IMR-90 (cell line): ENCODE measurements at regions not wholly inside any gene's neighbourhood (a gene's known extent, or its start where the extent isn't known, plus 50 kb on each side); places are given as distances from the start of the nearest gene placed in this dataset.

Experiments used
- ATAC-seq: fragments of 200-7000 bp; cut with Tn5 transposase; 2 replicates; pipeline ENCODE4 v1.9.1; 2020; ENCODE audit warnings: low read depth, mild to moderate bottlenecking, moderate library complexity
- BruUV-seq: library from RNA; stranded (reverse); fragments of 400-500 nt; replicated peaks from 2 replicates; lab custom pipeline; 2021; lab: Mats Ljungman, UMichigan
- CTCF ChIA-PET: fragments of 300-600 bp; formaldehyde crosslinking; extraction: SDS; loops from one replicate; lab custom pipeline; 2021; ENCODE audit warnings: antibody characterized with exemption; lab: Yijun Ruan, JAX
- POLR2A ChIA-PET: fragments of 300-600 bp; sonication (Branson Sonifier 250); formaldehyde crosslinking; loops from one replicate; lab custom pipeline; 2022; ENCODE audit warnings: antibody characterized with exemption; ENCODE audit not compliant: unreplicated experiment; lab: Charles Lee
- DNase-seq: peaks from one replicate; pipeline ENCODE4 v3.0.0; 2013
- H2AFZ ChIP-seq: replicated peaks from 2 replicates; pipeline ENCODE3; 2013; ENCODE audit warnings: low read length, mild to moderate bottlenecking; ENCODE audit not compliant: poor library complexity
- H2AK5ac ChIP-seq: 2 replicates; pipeline ENCODE4 v1.6.1; 2013; ENCODE audit warnings: low read depth, low read length, inconsistent platforms
- H2AK9ac ChIP-seq: replicated peaks from 2 replicates; pipeline ENCODE3; 2013; ENCODE audit warnings: mild to moderate bottlenecking, low read depth, low read length, moderate library complexity; ENCODE audit not compliant: poor library complexity
- H2BK120ac ChIP-seq: 2 replicates; pipeline ENCODE4 v1.6.1; 2013; ENCODE audit warnings: low read depth, low read length, inconsistent platforms
- H2BK15ac ChIP-seq: 3 replicates; pipeline ENCODE4 v1.6.1; 2013; ENCODE audit warnings: low read depth, low read length, inconsistent platforms
- H2BK20ac ChIP-seq: 2 replicates; pipeline ENCODE4 v1.6.1; 2013; ENCODE audit warnings: low read depth, mild to moderate bottlenecking, inconsistent platforms, low read length, moderate library complexity
- H2BK5ac ChIP-seq: 2 replicates; pipeline ENCODE4 v1.6.1; 2013; ENCODE audit warnings: mild to moderate bottlenecking, low read depth, low read length, inconsistent platforms; ENCODE audit not compliant: poor library complexity, severe bottlenecking
- H3K14ac ChIP-seq: replicated peaks from 2 replicates; pipeline ENCODE4 v1.6.1; 2013; ENCODE audit warnings: low read depth, low read length, inconsistent platforms
- H3K18ac ChIP-seq: 2 replicates; pipeline ENCODE4 v1.6.1; 2013; ENCODE audit warnings: low read depth, low read length, control low read depth
- H3K23ac ChIP-seq: 2 replicates; pipeline ENCODE4 v1.6.1; 2013; ENCODE audit warnings: low read depth, low read length, inconsistent platforms
- H3K27ac ChIP-seq: 2 replicates; pipeline ENCODE4 v1.5.1; 2013; ENCODE audit warnings: mild to moderate bottlenecking, control low read depth, low read length; ENCODE audit not compliant: insufficient read depth
- H3K27me3 ChIP-seq: 2 replicates; pipeline ENCODE4 v1.6.1; 2013; ENCODE audit warnings: low read length; ENCODE audit not compliant: control insufficient read depth, insufficient read depth
- H3K36me3 ChIP-seq: 2 replicates; pipeline ENCODE4 v1.6.1; 2013; ENCODE audit warnings: low read length, mixed read lengths; ENCODE audit not compliant: control insufficient read depth, insufficient read depth
- H3K4ac ChIP-seq: 2 replicates; pipeline ENCODE4 v1.6.1; 2013; ENCODE audit warnings: low read depth, low read length, inconsistent platforms
- H3K4me1 ChIP-seq: 2 replicates; pipeline ENCODE4 v1.6.1; 2013; ENCODE audit warnings: low read length, mixed read lengths; ENCODE audit not compliant: control insufficient read depth, insufficient read depth
- H3K4me2 ChIP-seq: 2 replicates; pipeline ENCODE4 v1.6.1; 2013; ENCODE audit warnings: low read depth, mild to moderate bottlenecking, control low read depth, low read length, moderate library complexity
- H3K4me3 ChIP-seq: 2 replicates; pipeline ENCODE4 v1.5.1; 2013; ENCODE audit warnings: low read depth, mild to moderate bottlenecking, control low read depth, low read length, moderate library complexity; ENCODE audit not compliant: insufficient read depth
- H3K56ac ChIP-seq: 2 replicates; pipeline ENCODE4 v1.6.1; 2013; ENCODE audit warnings: low read length, inconsistent platforms; ENCODE audit not compliant: insufficient read depth; ENCODE audit errors: extremely low read depth
- H3K79me1 ChIP-seq, 2 experiments: 2 replicates each; pipeline ENCODE4 v1.6.1; 2013; ENCODE audit warnings: low read length in 2 of 2, inconsistent platforms in 1 of 2, low read depth in 1 of 2
- H3K9ac ChIP-seq: 2 replicates; pipeline ENCODE4 v1.6.1; 2013; ENCODE audit warnings: low read depth, low read length, control low read depth
- H3K9me1 ChIP-seq: 2 replicates; pipeline ENCODE4 v1.6.1; 2013; ENCODE audit warnings: low read length, inconsistent platforms; ENCODE audit not compliant: insufficient read depth
- H3K9me3 ChIP-seq: 2 replicates; pipeline ENCODE4 v1.6.1; 2013; ENCODE audit warnings: low read length; ENCODE audit not compliant: control insufficient read depth, insufficient read depth
- H4K20me1 ChIP-seq: 2 replicates; pipeline ENCODE4 v1.6.1; 2013; ENCODE audit warnings: low read length, inconsistent platforms; ENCODE audit not compliant: insufficient read depth
- H4K5ac ChIP-seq: 2 replicates; pipeline ENCODE4 v1.6.1; 2013; ENCODE audit warnings: mild to moderate bottlenecking, low read depth, low read length, control low read depth
- H4K8ac ChIP-seq, 2 experiments: 2 replicates each; pipeline ENCODE4 v1.6.1; 2013; ENCODE audit warnings: low read depth in 2 of 2, low read length in 2 of 2, control low read depth in 1 of 2, inconsistent platforms in 1 of 2
- H4K91ac ChIP-seq: 2 replicates; pipeline ENCODE4 v1.6.1; 2013; ENCODE audit warnings: low read depth, low read length, inconsistent platforms; ENCODE audit not compliant: insufficient read depth
- BHLHE40 ChIP-seq: fragments of 150-350 bp; IDR thresholded peaks from 2 replicates; pipeline ENCODE4 v1.6.1; 2016; ENCODE audit warnings: mild to moderate bottlenecking, low read depth, low read length
- CEBPB ChIP-seq: IDR thresholded peaks from 2 replicates; pipeline ENCODE4 v1.6.1; 2012; ENCODE audit warnings: low read depth, low read length, improper control_type of control experiment
- CHD1 ChIP-seq: IDR thresholded peaks from 2 replicates; pipeline ENCODE4 v1.6.1; 2012; ENCODE audit warnings: low read depth, low read length, improper control_type of control experiment
- ELK1 ChIP-seq: fragments of 150-350 bp; IDR thresholded peaks from 2 replicates; pipeline ENCODE4 v1.6.1; 2016; ENCODE audit warnings: low read depth, mild to moderate bottlenecking, low read length, moderate library complexity, borderline replicate concordance
- FOS ChIP-seq: fragments of 150-350 bp; IDR thresholded peaks from 2 replicates; pipeline ENCODE4 v1.6.1; 2016; ENCODE audit warnings: low read depth, low read length
- MAZ ChIP-seq: IDR thresholded peaks from 2 replicates; pipeline ENCODE4 v1.6.1; 2012; ENCODE audit warnings: low read depth, mild to moderate bottlenecking, low read length, improper control_type of control experiment, moderate library complexity, borderline replicate concordance
- MXI1 ChIP-seq: IDR thresholded peaks from 2 replicates; pipeline ENCODE4 v1.6.1; 2012; ENCODE audit warnings: low read depth, mild to moderate bottlenecking, low read length, moderate library complexity, borderline replicate concordance
- NFE2L2 ChIP-seq: fragments of 150-350 bp; IDR thresholded peaks from 2 replicates; pipeline ENCODE4 v1.6.1; 2016; ENCODE audit warnings: low read depth, mild to moderate bottlenecking, low read length
- POLR2A ChIP-seq: IDR thresholded peaks from 2 replicates; pipeline ENCODE4 v1.6.1; 2012; ENCODE audit warnings: mild to moderate bottlenecking, low read depth, low read length
- RCOR1 ChIP-seq: IDR thresholded peaks from 2 replicates; pipeline ENCODE4 v1.6.1; 2012; ENCODE audit warnings: mild to moderate bottlenecking, low read length, improper control_type of control experiment; ENCODE audit not compliant: insufficient replicate concordance
- RFX5 ChIP-seq: IDR thresholded peaks from 2 replicates; pipeline ENCODE4 v1.8.0; 2012; ENCODE audit warnings: low read depth, mild to moderate bottlenecking, low read length, moderate library complexity
- USF2 ChIP-seq: fragments of 150-350 bp; IDR thresholded peaks from 2 replicates; pipeline ENCODE4 v1.6.1; 2017; ENCODE audit warnings: mild to moderate bottlenecking, antibody characterized with exemption, low read length, low read depth
- WGBS, 2 experiments: methylation state at CpG; one replicate each; pipeline versions ENCODE4 v1.1.5 to v1.1.7; 2013; ENCODE audit warnings: missing lambda C conversion rate in 2 of 2; ENCODE audit not compliant: insufficient read length in 1 of 2; ENCODE audit errors: extremely low coverage in 2 of 2; 5-methylcytosine and 5-hydroxymethylcytosine counted together
- dilution Hi-C: fragments of 300-500 bp; cut with HindIII; formaldehyde crosslinking; loops from one replicate; pipeline ENCODE4 v1.14.3; 2018; ENCODE audit warnings: low sequenced_read_pairs; ENCODE audit not compliant: unreplicated experiment
- in situ Hi-C: fragments of 300-500 bp; cut with MboI; formaldehyde crosslinking; loops from 3 replicates; pipeline ENCODE4 v1.14.3; 2019; ENCODE audit warnings: low sequenced_read_pairs, inconsistent platforms, mixed read lengths
- intact Hi-C: fragments of 100-400 bp; cut with micrococcal nuclease; formaldehyde crosslinking; loops from 2 replicates; pipeline ENCODE4 v1.10.0; 2022
- TF ChIP-seq, protein P1 (sequence below): conservative IDR thresholded peaks from 2 replicates; pipeline ENCODE4 v1.5.1; 2012; ENCODE audit warnings: mild to moderate bottlenecking, low read depth, low read length, improper control_type of control experiment

DNA sequence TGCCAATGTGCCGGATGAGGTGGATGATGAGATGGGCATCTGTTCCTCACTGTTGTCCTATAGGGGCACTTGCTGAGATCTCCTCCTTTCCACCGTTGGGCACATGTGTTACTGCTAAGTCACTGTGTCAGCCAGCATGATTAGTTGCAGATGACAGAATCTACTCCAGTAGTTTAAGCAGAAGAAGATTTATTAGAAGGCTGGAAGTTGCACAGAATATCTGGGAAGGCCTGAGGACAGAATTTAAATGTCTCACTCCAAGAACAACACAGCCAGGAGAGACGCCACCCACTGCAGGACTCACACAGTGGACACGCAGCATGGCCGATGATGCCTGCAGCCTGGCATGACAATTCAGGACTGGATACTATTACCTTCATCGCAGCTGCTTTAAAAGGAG, 157.5 kb downstream of the NSG2 start:
- Histone ChIP-seq H3K27me3 (no peaks in the 10 kb centered on the region), H3K56ac (no peak overlapping the region), H4K91ac (no peak overlapping the region), H3K9me1 (no peaks in the 10 kb centered on the region), H3K4ac (no peak overlapping the region), H4K20me1 (no peaks in the 10 kb centered on the region), H4K8ac (no peak overlapping the region), H2AK5ac (no peak overlapping the region), H3K18ac (no peak overlapping the region), H2BK5ac (no peak overlapping the region), H2AK9ac (no peak overlapping the region), H3K4me1 (no peaks in the 10 kb centered on the region), H3K4me3 (no peak overlapping the region), H2BK20ac (no peak overlapping the region), H3K27ac (no peak overlapping the region), H3K23ac (no peak overlapping the region), H3K4me2 (no peak overlapping the region), H3K9ac (no peak overlapping the region), H2AFZ (no peak overlapping the region), H3K9me3 (peaks cover 16% of the 10 kb centered on the region), H3K79me1 (no peaks in the 10 kb centered on the region), H2BK15ac (no peak overlapping the region), H2BK120ac (no peak overlapping the region), H3K14ac (no peak overlapping the region), H4K5ac (no peak overlapping the region), H3K36me3 (no peaks in the 10 kb centered on the region)
- CTCF ChIA-PET: no interaction called here
- WGBS, 2 experiments: no CpG with 5 or more reads among the region's 6 CpGs
- no peak for TF ChIP-seq BHLHE40
- TF ChIP-seq CHD1: no peak
- TF ChIP-seq CEBPB: no peak
- TF ChIP-seq MAZ: no peak
- TF ChIP-seq, protein P1, sequence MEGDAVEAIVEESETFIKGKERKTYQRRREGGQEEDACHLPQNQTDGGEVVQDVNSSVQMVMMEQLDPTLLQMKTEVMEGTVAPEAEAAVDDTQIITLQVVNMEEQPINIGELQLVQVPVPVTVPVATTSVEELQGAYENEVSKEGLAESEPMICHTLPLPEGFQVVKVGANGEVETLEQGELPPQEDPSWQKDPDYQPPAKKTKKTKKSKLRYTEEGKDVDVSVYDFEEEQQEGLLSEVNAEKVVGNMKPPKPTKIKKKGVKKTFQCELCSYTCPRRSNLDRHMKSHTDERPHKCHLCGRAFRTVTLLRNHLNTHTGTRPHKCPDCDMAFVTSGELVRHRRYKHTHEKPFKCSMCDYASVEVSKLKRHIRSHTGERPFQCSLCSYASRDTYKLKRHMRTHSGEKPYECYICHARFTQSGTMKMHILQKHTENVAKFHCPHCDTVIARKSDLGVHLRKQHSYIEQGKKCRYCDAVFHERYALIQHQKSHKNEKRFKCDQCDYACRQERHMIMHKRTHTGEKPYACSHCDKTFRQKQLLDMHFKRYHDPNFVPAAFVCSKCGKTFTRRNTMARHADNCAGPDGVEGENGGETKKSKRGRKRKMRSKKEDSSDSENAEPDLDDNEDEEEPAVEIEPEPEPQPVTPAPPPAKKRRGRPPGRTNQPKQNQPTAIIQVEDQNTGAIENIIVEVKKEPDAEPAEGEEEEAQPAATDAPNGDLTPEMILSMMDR: no peak
- TF ChIP-seq FOS: no peak
- TF ChIP-seq MXI1: no peak
- no peak for TF ChIP-seq NFE2L2
- no peak for TF ChIP-seq RFX5
- TF ChIP-seq USF2: no peak
- no peak for TF ChIP-seq ELK1
- no peak for TF ChIP-seq POLR2A
- no peak for TF ChIP-seq RCOR1
- POLR2A ChIA-PET: no interaction called here
- no TSS peak for BruUV-seq
- dilution Hi-C loops (no loop called here), in situ Hi-C loops (no loop called here), intact Hi-C loops (no loop called here)
- ATAC-seq (no peak), DNase-seq (no peak)
